ENCODE measurements at regions not wholly inside any gene's neighbourhood (a gene's known extent, or its start where the extent isn't known, plus 50 kb on each side); places are given as distances from the start of the nearest gene placed in this dataset.

- no peak for DNase-seq (ENCODE audit: low read depth)
Measured at GRCh38 chrX:138534410-138534809, 177.1 kb downstream of the FGF13 start.

- peak; percentile 1 for DNase-seq (ENCODE audit: low read depth)
Measured at GRCh38 chrX:138519296-138519695, 192.2 kb downstream of the FGF13 start.

GRCh38 chrX:138504273-138504672 is 207.2 kb downstream of the FGF13 start:
- no peak for DNase-seq (ENCODE audit: low read depth)

DNA sequence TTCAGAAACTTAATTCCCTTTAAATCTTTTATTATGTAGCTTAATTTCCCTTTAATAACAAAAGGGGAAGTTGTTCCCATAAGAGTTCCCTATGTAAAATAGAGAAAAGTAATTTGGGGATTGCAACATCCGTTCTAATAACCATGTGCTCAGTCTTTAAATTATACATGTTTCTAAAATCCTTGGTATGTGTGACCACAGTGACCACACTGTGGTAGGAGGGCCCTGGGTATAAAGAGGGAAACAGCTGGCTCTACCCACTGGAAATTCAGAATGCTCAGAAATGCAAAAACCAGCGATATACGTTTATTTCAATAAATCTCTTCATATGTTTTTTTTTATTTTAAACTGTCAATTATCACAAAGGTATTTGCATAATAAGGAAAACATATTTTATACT is 219.1 kb downstream of the FGF13 start:
- DNase-seq (ENCODE audit: low read depth), result no peak

- DNase-seq (ENCODE audit: low read depth), result no peak
Measured at GRCh38 chrX:138487866-138488265, 223.7 kb downstream of the FGF13 start.

DNA sequence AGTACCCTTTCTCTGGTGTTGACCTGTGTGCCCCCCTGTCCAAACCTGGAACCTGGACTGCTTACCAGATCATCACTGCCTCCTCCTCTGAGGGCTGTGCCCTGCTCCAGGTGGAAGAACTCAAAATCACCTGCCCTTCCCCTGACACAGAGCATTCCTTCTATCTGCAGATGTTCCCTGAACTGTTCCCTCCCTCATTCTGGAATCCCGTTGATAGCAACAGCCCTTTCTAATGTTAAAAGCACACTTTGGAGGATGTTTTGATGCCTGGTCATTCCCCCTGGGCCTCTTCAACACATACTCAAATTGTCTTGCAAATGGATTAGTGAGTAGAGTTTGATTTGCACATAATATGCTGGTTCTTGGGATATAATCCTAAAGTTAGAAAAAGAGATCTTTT is 225.8 kb downstream of the FGF13 start:
- no peak for DNase-seq (ENCODE audit: low read depth)

DNA sequence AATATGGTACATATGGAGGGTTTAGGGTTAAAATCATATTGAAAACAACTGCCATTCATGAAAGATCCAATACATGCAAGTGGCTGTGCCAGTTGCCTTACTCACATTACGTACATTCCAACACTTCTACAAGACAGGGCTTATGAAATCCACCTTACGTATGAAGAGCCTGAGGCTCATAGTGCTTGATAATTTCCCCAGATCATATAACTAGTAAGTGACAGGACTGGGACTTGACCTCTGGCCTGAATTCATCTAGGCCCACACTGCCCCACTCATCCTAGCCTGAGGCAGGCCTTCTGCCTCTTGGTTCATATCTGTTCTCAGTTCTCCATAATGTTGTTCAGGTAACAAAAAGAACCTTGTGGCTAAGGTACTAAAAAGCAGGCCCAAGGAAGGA is 226.3 kb downstream of the FGF13 start:
- no peak for DNase-seq (ENCODE audit: low read depth)

DNA sequence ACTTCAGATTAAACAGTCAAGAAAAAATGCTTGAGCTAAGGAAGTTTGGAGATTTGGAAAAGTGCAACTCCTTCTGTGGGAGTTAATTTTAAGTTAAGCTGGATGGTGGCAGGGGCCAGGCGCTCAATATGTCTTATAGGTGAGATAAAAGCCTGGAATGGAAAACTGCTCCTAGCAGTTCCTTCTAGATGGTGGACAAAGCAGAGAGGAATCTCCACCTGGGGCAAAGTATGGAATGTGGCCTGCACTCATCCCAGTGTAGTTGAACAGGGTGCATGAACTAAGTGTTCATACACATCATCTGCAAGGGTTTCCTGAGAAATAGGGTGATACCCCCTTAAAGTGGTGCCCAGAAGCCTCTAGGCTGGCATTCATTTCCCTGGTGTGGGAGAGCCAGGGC is 227.1 kb downstream of the FGF13 start:
- DNase-seq (ENCODE audit: low read depth), result no peak

GRCh38 chrX:138481649-138482048 is 229.9 kb downstream of the FGF13 start:
- DNase-seq (ENCODE audit: low read depth), result no peak

- no peak for DNase-seq (ENCODE audit: low read depth)
Measured at GRCh38 chrX:138463476-138463875, 248.0 kb downstream of the FGF13 start.

Data from non-pigmented ciliary epithelial cell (primary cell).